ENCODE measurements at regions not wholly inside any gene's neighbourhood (a gene's known extent, or its start where the extent isn't known, plus 50 kb on each side); places are given as distances from the start of the nearest gene placed in this dataset.

DNA sequence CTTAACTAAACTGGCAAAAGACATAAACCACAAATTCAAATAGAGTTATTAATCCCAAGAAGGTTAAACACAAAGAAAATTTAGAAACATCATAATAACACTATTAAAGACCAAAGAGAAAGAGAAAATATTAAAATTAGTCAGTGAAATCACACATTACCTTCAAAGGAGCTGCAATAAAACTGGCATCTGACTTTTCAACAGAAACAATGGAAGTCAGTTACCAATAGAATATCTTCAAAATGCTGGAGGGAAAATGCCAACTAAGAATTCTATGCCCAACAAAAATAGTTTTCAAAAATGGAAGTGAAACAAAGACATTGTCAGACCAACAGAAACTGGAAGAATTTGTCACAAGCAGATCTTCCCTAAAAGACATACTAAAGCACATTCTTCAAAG lies 68.7 kb upstream of the RNF7 start:
- no peak for ATAC-seq
- DNase-seq (ENCODE audit: low spot score), result no peak

DNA sequence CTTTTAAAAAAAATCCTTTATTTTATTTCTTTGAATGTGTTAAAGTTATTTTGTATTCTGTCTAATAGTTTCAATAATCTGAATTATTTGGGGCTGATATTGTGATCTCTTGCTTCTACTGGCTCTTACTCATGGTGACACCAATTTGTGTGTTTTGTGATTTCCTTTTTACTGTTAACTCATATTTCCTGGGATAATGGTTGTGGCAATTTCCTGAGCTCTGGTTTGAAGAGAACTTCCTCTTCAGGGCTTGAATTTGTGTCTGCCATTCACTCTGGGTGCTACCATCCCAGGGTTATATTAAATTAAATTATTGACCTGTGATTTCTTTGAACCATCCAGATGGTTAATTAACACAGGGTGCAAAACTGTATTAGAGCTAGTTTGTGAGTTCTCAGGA lies 60.4 kb upstream of the RNF7 start:
- ATAC-seq (no peak), DNase-seq (ENCODE audit: low spot score) (no peak)

DNA sequence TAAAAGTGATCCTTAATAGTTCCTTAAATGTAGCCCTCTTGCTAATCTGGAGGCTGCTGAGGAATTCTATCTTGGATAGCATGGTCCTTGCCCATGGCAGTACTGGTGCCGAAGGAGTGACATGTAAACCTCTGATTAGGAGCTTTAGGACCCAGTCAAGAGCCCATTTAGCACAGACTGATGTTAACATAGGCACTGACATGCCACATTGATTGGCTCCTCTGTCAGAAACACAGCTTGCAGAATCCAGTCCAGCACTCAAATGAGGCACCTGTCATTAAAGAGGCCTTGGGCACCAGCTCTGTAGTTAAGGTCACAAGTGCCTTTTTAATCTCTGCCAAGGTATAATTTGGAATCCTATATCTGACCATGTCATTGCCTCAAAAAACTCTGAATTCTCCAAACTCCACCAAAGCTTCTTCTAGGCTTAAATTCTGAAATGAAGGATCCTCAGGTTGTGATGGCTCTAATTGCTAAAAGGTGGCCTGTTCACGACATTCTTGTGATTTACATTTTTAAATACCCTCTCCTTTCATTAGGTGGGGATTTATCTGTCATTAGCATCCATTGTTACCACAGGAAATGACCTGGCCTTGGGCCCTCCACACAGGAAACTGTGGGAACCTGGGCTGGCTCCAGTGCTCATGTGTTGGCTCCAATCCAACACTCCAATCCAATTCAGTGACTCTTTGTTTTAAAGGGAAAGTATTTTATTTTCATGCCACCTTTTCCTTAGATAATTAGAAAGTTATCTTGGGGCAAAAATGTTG lies 57.3 kb upstream of the RNF7 start:
- DNase-seq (ENCODE audit: low spot score) (no peak), ATAC-seq (peak; percentile 43)

DNA sequence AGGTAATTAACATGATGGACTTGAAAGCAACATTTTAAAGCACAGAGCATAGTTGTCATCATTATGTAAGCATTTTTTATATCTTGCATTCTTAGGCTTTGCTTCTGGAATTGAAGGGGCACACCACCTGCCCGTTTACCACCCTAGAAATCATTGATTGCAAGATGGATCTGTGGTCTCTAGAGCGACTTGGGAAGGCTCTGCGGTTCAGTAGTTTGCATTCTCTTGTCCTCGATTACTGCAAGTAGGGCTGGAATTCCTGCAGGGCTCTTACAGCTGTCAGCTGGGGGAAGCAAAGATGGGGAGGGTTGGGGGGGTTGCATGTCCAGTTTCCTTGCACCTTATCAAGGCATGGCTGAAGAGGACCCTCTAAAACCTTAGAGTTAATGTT lies 56.7 kb upstream of the RNF7 start:
- no peak for ATAC-seq
- DNase-seq (ENCODE audit: low spot score), result no peak

DNA sequence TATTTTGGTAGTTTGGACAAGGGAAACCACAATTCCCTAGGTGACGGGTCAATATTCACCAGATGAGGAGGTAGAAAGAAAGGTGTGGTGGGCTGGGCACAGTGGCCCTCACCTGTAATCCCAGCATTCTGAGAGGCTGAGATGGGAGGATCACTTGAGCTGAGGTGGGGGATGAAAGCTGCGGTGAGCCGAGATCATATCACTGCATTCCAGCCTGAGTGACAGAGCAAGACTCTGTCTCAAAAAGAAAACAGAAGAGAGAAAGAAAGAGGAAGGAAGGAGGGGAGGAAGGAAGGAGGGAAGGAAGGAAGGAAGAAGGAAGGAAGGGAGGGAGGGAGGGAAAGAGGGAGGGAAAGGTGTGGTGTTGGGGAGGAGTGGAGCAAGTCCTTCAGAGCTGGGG lies 56.1 kb upstream of the RNF7 start:
- ATAC-seq, result no peak
- no peak for DNase-seq (ENCODE audit: low spot score)

DNA sequence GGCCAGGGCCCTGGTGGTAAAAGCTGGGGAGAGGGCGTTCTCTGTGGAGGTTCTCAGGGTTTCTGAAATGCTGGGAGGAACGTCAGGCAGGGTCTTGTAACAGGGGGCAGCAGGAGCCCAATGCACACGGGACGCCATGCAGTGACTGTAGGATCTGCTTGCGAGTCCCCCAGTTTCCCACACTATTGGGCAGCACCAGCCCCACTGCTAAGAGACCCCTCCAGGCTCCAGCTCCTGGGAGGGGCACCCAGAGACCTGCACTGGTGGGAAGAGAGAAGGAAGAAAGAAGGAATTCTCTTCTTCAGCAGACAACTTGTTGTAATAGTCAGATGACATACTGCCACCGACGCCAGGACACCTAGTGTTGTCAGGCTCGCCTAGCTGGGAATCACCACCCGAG lies 55.2 kb upstream of the RNF7 start:
- DNase-seq (ENCODE audit: low spot score), result no peak
- ATAC-seq, result no peak

DNA sequence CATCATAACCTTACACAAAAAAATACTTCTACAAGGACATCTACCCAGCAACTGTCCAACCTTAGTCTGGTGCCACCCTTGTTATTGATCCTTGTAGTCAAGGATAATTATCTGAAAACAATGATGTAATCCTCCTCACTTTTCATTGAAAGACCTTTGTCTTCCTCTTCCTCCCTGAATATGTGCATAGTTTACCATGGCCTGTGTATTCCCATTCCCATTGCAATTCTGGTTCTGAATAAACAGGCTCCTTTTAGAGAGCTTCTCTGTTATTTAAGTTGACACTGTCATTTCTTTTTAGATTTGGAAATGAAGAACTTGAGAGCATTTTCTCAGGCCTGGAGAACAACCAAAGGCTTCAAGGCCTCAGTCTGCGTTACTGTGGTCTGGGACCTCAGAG lies 53.3 kb upstream of the RNF7 start:
- DNase-seq (ENCODE audit: low spot score) (no peak), ATAC-seq (no peak)

DNA sequence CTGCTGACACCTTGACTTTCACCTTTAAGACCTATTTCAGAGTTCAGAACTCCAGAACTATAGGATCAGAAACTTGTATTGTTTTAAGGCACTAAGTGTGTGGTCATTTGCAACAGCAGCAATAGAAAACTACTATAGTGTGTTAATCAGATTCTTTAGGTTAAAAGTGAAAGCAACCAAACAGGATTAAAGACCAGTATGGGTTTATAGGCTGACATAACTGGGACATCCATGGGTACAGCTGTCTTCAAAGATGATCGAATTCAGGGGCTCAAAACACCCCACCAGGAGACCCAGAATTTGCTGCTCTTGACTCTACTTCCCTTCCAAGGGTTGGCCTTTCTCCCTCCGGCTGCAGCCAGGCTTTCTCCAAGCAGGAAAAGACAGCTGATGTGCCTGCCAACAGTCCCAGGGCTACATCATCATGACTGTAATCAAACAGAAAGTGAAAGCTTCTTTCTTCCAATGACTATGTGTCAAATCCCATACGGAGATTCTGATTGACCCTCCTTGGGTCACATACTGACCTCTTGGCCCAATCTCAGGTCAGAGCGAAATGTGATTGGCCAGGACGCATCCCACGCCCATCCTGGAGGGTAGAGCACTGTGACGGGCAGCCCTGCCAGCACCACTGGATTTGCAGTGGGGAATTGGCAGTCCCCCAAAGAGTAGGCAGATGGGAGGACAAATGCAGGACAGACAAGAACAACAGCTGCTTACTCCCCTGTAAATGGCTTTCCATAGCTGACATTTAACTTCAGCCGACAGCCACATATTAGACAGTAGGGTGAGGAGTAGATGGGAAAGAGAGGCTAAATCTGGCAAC lies 51.4 kb upstream of the RNF7 start:
- peak; percentile 99 for ATAC-seq
- DNase-seq (ENCODE audit: low spot score), result peak; percentile 93
